CD14-positive monocyte (primary cell): ENCODE measurements at regions not wholly inside any gene's neighbourhood (a gene's known extent, or its start where the extent isn't known, plus 50 kb on each side); places are given as distances from the start of the nearest gene placed in this dataset.

Source experiments
- DNase-seq, 3 donors: peaks; one replicate each; pipeline ENCODE4 v3.0.0-alpha.2; 2011 to 2022
- H2AFZ ChIP-seq: 2 replicates; pipeline ENCODE4 v1.6.0; 2012; ENCODE audit warnings: mild to moderate bottlenecking, low read depth, low read length, inconsistent platforms; ENCODE audit not compliant: insufficient read depth, poor library complexity, severe bottlenecking
- H3K27ac ChIP-seq, 2 donors: 1 replicate in 1 of 2; 2 replicates in 1 of 2; pipeline ENCODE4 v1.5.1; 2012 to 2013; ENCODE audit warnings: low read length in 2 of 2, control low read depth in 1 of 2, inconsistent platforms in 1 of 2, low read depth in 1 of 2, mild to moderate bottlenecking in 1 of 2
- H3K27me3 ChIP-seq, 2 donors: one replicate each; pipeline versions ENCODE4 v1.6.0 to v1.6.1; 2011 to 2013; ENCODE audit warnings: low read length in 2 of 2; ENCODE audit not compliant: control insufficient read depth in 2 of 2, insufficient read depth in 2 of 2
- H3K36me3 ChIP-seq, 2 donors: replicated peaks in 1 of 2; 1 replicate in 1 of 2; 2 replicates in 1 of 2; pipeline versions ENCODE4 v1.5.1 to v1.6.1; 2012 to 2013; ENCODE audit warnings: low read length in 2 of 2, control low read depth in 1 of 2, inconsistent platforms in 1 of 2, mild to moderate bottlenecking in 1 of 2; ENCODE audit not compliant: insufficient read depth in 2 of 2, control insufficient read depth in 1 of 2
- H3K4me1 ChIP-seq, 2 donors: 1 replicate in 1 of 2; 2 replicates in 1 of 2; pipeline versions ENCODE4 v1.5.1 to v1.6.1; 2012 to 2013; ENCODE audit warnings: low read length in 2 of 2, control low read depth in 1 of 2, inconsistent platforms in 1 of 2, mild to moderate bottlenecking in 1 of 2, moderate library complexity in 1 of 2; ENCODE audit not compliant: insufficient read depth in 2 of 2, control insufficient read depth in 1 of 2
- H3K4me2 ChIP-seq: replicated peaks from 2 replicates; pipeline ENCODE3; 2012; ENCODE audit warnings: low read length, moderate library complexity, mild to moderate bottlenecking; ENCODE audit not compliant: poor library complexity, severe bottlenecking; ENCODE audit errors: extremely low read depth
- H3K4me3 ChIP-seq, 3 experiments: fragments of 200-600 bp in 1 of 3; sonication (generic) in 1 of 3; replicated peaks in 1 of 3; 1 replicate in 2 of 3; 2 replicates in 1 of 3; pipeline ENCODE4 v1.5.1; 2011 to 2013; ENCODE audit warnings: low read length in 3 of 3, mild to moderate bottlenecking in 3 of 3, control low read depth in 2 of 3, low read depth in 2 of 3, inconsistent platforms in 1 of 3, moderate library complexity in 1 of 3
- H3K79me2 ChIP-seq: 2 replicates; pipeline ENCODE4 v1.6.0; 2012; ENCODE audit warnings: mild to moderate bottlenecking, control low read depth, inconsistent platforms, low read length, moderate library complexity; ENCODE audit not compliant: insufficient read depth
- H3K9ac ChIP-seq: 2 replicates; pipeline ENCODE4 v1.6.0; 2017; ENCODE audit warnings: low read length, mild to moderate bottlenecking; ENCODE audit not compliant: insufficient read depth, poor library complexity, severe bottlenecking
- H3K9me3 ChIP-seq, 2 donors: replicated peaks in 1 of 2; 1 replicate in 1 of 2; 2 replicates in 1 of 2; pipeline versions ENCODE4 v1.5.1 to v1.6.1; 2012 to 2013; ENCODE audit warnings: low read length in 2 of 2, control low read depth in 1 of 2; ENCODE audit not compliant: control insufficient read depth in 1 of 2, insufficient read depth in 1 of 2
- H4K20me1 ChIP-seq: 2 replicates; pipeline ENCODE4 v1.6.0; 2012; ENCODE audit warnings: mild to moderate bottlenecking, low read length, control low read depth, moderate library complexity; ENCODE audit not compliant: insufficient read depth
- H3K27ac Mint-ChIP-seq, 7 donors: one replicate each; pipeline ENCODE4 v1.8.0; 2020; ENCODE audit warnings: mild to moderate bottlenecking in 7 of 7, mixed read lengths in 7 of 7, moderate library complexity in 6 of 7, inconsistent platforms in 2 of 7
- H3K27me3 Mint-ChIP-seq, 3 donors: one replicate each; pipeline ENCODE4 v1.8.0; 2021 to 2022; ENCODE audit warnings: low read depth in 3 of 3, mild to moderate bottlenecking in 3 of 3, mixed read lengths in 3 of 3, moderate library complexity in 3 of 3, inconsistent platforms in 1 of 3
- H3K36me3 Mint-ChIP-seq, 2 donors: one replicate each; pipeline ENCODE4 v1.8.0; 2020; ENCODE audit warnings: mixed read lengths in 2 of 2, inconsistent platforms in 1 of 2, mild to moderate bottlenecking in 1 of 2
- H3K4me1 Mint-ChIP-seq: one replicate; pipeline ENCODE4 v1.8.0; 2020; ENCODE audit warnings: mild to moderate bottlenecking, mixed read lengths
- H3K4me3 Mint-ChIP-seq, 2 donors: one replicate each; pipeline ENCODE4 v1.8.0; 2020; ENCODE audit warnings: mild to moderate bottlenecking in 2 of 2, mixed read lengths in 2 of 2, moderate library complexity in 1 of 2
- H3K9me3 Mint-ChIP-seq, 7 donors: one replicate each; pipeline ENCODE4 v1.8.0; 2020 to 2022; ENCODE audit warnings: mixed read lengths in 7 of 7, mild to moderate bottlenecking in 6 of 7, moderate library complexity in 6 of 7, inconsistent platforms in 2 of 7
- WGBS: methylation state at CpG from one replicate; pipeline ENCODE4 v1.1.5; 2013; ENCODE audit warnings: missing lambda C conversion rate; ENCODE audit not compliant: insufficient coverage; 5-methylcytosine and 5-hydroxymethylcytosine counted together
- intact Hi-C, 2 donors: fragments of 100-400 bp; cut with micrococcal nuclease; formaldehyde crosslinking; loops; one replicate each; pipeline versions ENCODE4 v1.15.0 to v1.15.1; 2023
- TF ChIP-seq, protein P1 (sequence below): fragments of 200-600 bp; IDR thresholded peaks from one replicate; pipeline ENCODE4 v1.8.0; 2022; ENCODE audit warnings: antibody characterized with exemption, mild to moderate bottlenecking

DNA sequence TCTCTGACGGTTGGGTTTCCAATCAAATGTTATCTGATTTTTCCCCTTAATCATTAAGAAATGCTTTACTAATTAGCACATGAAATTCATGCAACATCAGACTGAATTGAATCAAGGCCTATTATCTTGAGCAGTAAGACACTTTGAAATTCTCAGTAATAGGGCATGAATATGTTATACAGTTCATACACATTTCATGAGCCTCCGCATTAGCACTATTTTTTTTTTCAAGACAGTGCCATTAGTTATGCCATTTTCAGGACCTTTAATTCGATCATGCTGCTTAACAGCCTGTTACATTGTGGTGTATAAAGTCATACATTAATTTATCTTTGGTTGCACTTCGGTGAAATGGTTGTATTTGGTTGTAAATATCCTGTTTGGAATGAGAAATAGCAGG is 862.6 kb upstream of the GOT2 start:
- Histone ChIP-seq H3K4me2 (no peak overlapping the region), H3K4me1 (no peaks in the 10 kb centered on the region), H4K20me1 (no peaks in the 10 kb centered on the region), H3K9me3 (no peaks in the 10 kb centered on the region), H2AFZ (no peak overlapping the region), H3K36me3 (no peaks in the 10 kb centered on the region), H3K4me3 (no peak overlapping the region), H3K27ac (no peak overlapping the region), H3K79me2 (no peaks in the 10 kb centered on the region), H3K27me3 (no peaks in the 10 kb centered on the region), H3K9ac (no peak overlapping the region)
- intact Hi-C loops: no loop called here
- H3K4me3 Mint-ChIP-seq: no peak overlapping the region
- H3K9me3 Mint-ChIP-seq: peaks cover 0 to 6% (median 3%) of the 10 kb centered on the region in 7 donors
- no peaks in the 10 kb centered on the region for H3K4me1 Mint-ChIP-seq
- H3K27me3 Mint-ChIP-seq: peaks cover 0 to 2% (median 0%) of the 10 kb centered on the region in 3 donors
- 100% methylated on average over 1 of the region's 4 CpGs for WGBS
- TF ChIP-seq, protein P1, sequence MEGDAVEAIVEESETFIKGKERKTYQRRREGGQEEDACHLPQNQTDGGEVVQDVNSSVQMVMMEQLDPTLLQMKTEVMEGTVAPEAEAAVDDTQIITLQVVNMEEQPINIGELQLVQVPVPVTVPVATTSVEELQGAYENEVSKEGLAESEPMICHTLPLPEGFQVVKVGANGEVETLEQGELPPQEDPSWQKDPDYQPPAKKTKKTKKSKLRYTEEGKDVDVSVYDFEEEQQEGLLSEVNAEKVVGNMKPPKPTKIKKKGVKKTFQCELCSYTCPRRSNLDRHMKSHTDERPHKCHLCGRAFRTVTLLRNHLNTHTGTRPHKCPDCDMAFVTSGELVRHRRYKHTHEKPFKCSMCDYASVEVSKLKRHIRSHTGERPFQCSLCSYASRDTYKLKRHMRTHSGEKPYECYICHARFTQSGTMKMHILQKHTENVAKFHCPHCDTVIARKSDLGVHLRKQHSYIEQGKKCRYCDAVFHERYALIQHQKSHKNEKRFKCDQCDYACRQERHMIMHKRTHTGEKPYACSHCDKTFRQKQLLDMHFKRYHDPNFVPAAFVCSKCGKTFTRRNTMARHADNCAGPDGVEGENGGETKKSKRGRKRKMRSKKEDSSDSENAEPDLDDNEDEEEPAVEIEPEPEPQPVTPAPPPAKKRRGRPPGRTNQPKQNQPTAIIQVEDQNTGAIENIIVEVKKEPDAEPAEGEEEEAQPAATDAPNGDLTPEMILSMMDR: no peak
- DNase-seq: no peak
- H3K27ac Mint-ChIP-seq: no peak overlapping the region
- no peaks in the 10 kb centered on the region for H3K36me3 Mint-ChIP-seq

DNA sequence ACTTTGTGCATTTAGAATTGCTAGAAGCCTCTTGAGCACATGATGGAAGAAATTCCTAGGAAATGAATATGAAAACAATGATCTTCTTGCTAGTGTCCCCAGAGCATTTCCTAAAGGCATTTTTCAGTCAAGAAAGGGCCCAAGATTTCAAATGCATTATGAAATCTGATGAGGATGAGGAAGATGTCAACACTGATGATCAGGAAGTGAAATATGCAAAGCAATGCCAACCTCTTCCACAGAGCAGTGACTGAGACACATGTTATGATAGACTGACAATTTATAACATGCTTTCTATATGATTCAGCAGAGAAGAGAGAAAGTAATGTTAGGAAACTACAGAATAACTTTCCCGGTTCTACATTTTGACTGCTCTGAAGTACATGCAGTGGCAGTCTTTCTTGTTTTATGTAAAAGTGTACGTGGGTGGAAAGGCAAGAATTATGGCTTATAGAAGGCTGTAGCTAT is 859.1 kb upstream of the GOT2 start:
- Mint-ChIP-seq H3K4me3 (no peak overlapping the region), H3K36me3 (no peaks in the 10 kb centered on the region), H3K9me3 (peaks cover 0 to 4% (median 4%) of the 10 kb centered on the region in 7 donors), H3K27me3 (peaks cover 0 to 4% (median 2%) of the 10 kb centered on the region in 3 donors), H3K27ac (no peak overlapping the region), H3K4me1 (no peaks in the 10 kb centered on the region)
- intact Hi-C loops: no loop called here
- no peak overlapping the region for H2AFZ ChIP-seq
- no peaks in the 10 kb centered on the region for H3K27me3 ChIP-seq
- no CpG with 5 or more reads among the region's 2 CpGs for WGBS
- H3K4me3 ChIP-seq: no peak overlapping the region
- no peak overlapping the region for H3K27ac ChIP-seq
- H3K79me2 ChIP-seq: no peaks in the 10 kb centered on the region
- no peak overlapping the region for H3K9ac ChIP-seq
- no peak overlapping the region for H3K4me2 ChIP-seq
- no peak for DNase-seq
- no peaks in the 10 kb centered on the region for H3K9me3 ChIP-seq
- TF ChIP-seq, protein P1: no peak
- no peaks in the 10 kb centered on the region for H3K4me1 ChIP-seq
- H3K36me3 ChIP-seq: no peaks in the 10 kb centered on the region
- no peaks in the 10 kb centered on the region for H4K20me1 ChIP-seq
